ENCODE measurements at regions not wholly inside any gene's neighbourhood (a gene's known extent, or its start where the extent isn't known, plus 50 kb on each side); places are given as distances from the start of the nearest gene placed in this dataset.

GRCh38 chr10:56028298-56029132, 332.5 kb downstream of the ZWINT start:
- Histone ChIP-seq H3K4me3 (replicated peaks; ENCODE audit: insufficient read depth, low read length) (no peak overlapping the region), H3K27ac (replicated peaks) (no peak overlapping the region), H3K27me3 (ENCODE audit: insufficient read depth, poor library complexity, severe bottlenecking) (no peaks in the 10 kb centered on the region)
- TF ChIP-seq SPI1 (IDR thresholded peaks at IDR 0.05; ENCODE audit: borderline replicate concordance, low read depth) (no peak), GABPA (IDR thresholded peaks at IDR 0.05; ENCODE audit: low read depth) (no peak), REST (IDR thresholded peaks at IDR 0.05; ENCODE audit: insufficient replicate concordance, low read depth) (no peak), CTCF (IDR thresholded peaks at IDR 0.05; ENCODE audit: insufficient read depth, low read length) (no peak), POLR2AphosphoS5 (IDR thresholded peaks at IDR 0.05; ENCODE audit: low read depth) (no peak)
- no peak for DNase-seq (ENCODE audit: low read depth in 1 of 2, low spot score in 1 of 2)

- H3K4me3 ChIP-seq (replicated peaks; ENCODE audit: insufficient read depth, low read length) = no peak overlapping the region
- no peaks in the 10 kb centered on the region for H3K27me3 ChIP-seq (ENCODE audit: insufficient read depth, poor library complexity, severe bottlenecking)
- no peak for TF ChIP-seq GABPA (IDR thresholded peaks at IDR 0.05; ENCODE audit: low read depth)
- no peak for TF ChIP-seq POLR2AphosphoS5 (IDR thresholded peaks at IDR 0.05; ENCODE audit: low read depth)
- TF ChIP-seq CTCF (IDR thresholded peaks at IDR 0.05; ENCODE audit: insufficient read depth, low read length) = no peak
- no peak for TF ChIP-seq SPI1 (IDR thresholded peaks at IDR 0.05; ENCODE audit: borderline replicate concordance, low read depth)
- TF ChIP-seq REST (IDR thresholded peaks at IDR 0.05; ENCODE audit: insufficient replicate concordance, low read depth) = no peak
- no peak overlapping the region for H3K27ac ChIP-seq (replicated peaks)
- no peak for DNase-seq (ENCODE audit: low read depth in 1 of 2, low spot score in 1 of 2)
These were observed 349.0 kb downstream of the ZWINT start for GRCh38 chr10:56012101-56012500.

- H3K27me3 ChIP-seq (ENCODE audit: insufficient read depth, poor library complexity, severe bottlenecking) = no peaks in the 10 kb centered on the region
- no peak for DNase-seq (ENCODE audit: low read depth in 1 of 2, low spot score in 1 of 2)
- TF ChIP-seq POLR2AphosphoS5 (IDR thresholded peaks at IDR 0.05; ENCODE audit: low read depth) (no peak), CTCF (IDR thresholded peaks at IDR 0.05; ENCODE audit: insufficient read depth, low read length) (no peak), GABPA (IDR thresholded peaks at IDR 0.05; ENCODE audit: low read depth) (no peak), REST (IDR thresholded peaks at IDR 0.05; ENCODE audit: insufficient replicate concordance, low read depth) (no peak), SPI1 (IDR thresholded peaks at IDR 0.05; ENCODE audit: borderline replicate concordance, low read depth) (no peak)
- H3K4me3 ChIP-seq (replicated peaks; ENCODE audit: insufficient read depth, low read length) = no peak overlapping the region
- H3K27ac ChIP-seq (replicated peaks) = no peak overlapping the region
These were observed 357.5 kb downstream of the ZWINT start for GRCh38 chr10:56003555-56003954.

Data from HL-60 (cell line).